ENCODE measurements at regions not wholly inside any gene's neighbourhood (a gene's known extent, or its start where the extent isn't known, plus 50 kb on each side); places are given as distances from the start of the nearest gene placed in this dataset.

DNA sequence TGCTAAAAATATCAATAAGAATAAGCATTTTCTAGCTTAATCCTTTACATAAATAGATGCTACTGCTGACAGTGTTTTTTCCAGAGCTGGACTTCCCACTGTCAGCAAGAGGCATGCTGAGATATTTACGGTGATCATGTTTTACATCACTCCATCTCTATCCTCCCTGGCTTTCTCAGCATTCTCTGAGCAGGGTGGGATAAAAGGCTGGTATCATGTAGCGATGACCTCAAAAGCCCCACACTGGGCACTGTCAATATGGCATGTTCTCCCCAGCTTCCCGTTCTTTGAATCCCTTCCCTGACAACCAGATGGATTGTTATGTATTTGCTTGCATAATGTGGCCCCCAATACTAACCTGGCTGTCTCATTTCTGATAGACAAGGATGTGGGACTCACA is 83.2 kb upstream of the EPHA4 start:
- CTCF ChIA-PET, result interaction anchor here (0.7 kb wide), 1 partner anchor 287 kb away, joined by 3 read pairs; no protein-coding TSS in a partner anchor
- Histone ChIP-seq H3K9me2 (ENCODE audit: insufficient read depth) (no peaks in the 10 kb centered on the region), H3K4me1 (replicated peaks; ENCODE audit: insufficient read depth) (no peaks in the 10 kb centered on the region), H3K27ac (no peak overlapping the region), H4K20me1 (ENCODE audit: insufficient read depth) (no peaks in the 10 kb centered on the region), H3K36me3 (ENCODE audit: low read depth) (no peaks in the 10 kb centered on the region), H3K4me3 (no peak overlapping the region), H3K4me2 (no peak overlapping the region), H3K27me3 (ENCODE audit: insufficient read depth, low read depth) (no peaks in the 10 kb centered on the region), H2AFZ (no peak overlapping the region), H3K79me2 (ENCODE audit: low read depth) (no peaks in the 10 kb centered on the region), H3K9me3 (ENCODE audit: insufficient read depth, low read depth) (peaks cover 3% of the 10 kb centered on the region; the same call in 1 of the 2 replicates), H3F3A (ENCODE audit: insufficient read depth, low read depth) (no peaks in the 10 kb centered on the region)
- intact Hi-C loops (cut with micrococcal nuclease; ENCODE audit: unreplicated experiment), result no loop called here
- POLR2A ChIA-PET (ENCODE audit: unreplicated experiment), result interaction anchor here (0.7 kb wide), 1 partner anchor 276 kb away, joined by 3 read pairs; no protein-coding TSS in a partner anchor
- TF ChIP-seq, protein P1, sequence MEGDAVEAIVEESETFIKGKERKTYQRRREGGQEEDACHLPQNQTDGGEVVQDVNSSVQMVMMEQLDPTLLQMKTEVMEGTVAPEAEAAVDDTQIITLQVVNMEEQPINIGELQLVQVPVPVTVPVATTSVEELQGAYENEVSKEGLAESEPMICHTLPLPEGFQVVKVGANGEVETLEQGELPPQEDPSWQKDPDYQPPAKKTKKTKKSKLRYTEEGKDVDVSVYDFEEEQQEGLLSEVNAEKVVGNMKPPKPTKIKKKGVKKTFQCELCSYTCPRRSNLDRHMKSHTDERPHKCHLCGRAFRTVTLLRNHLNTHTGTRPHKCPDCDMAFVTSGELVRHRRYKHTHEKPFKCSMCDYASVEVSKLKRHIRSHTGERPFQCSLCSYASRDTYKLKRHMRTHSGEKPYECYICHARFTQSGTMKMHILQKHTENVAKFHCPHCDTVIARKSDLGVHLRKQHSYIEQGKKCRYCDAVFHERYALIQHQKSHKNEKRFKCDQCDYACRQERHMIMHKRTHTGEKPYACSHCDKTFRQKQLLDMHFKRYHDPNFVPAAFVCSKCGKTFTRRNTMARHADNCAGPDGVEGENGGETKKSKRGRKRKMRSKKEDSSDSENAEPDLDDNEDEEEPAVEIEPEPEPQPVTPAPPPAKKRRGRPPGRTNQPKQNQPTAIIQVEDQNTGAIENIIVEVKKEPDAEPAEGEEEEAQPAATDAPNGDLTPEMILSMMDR (conservative IDR thresholded peaks at IDR 0.05), result no peak
- TF ChIP-seq EZH2 (IDR thresholded peaks at IDR 0.05; ENCODE audit: low read depth), result no peak
- BruUV-seq (replicated peaks), result no TSS peak
- DNase-seq, result no peak

DNA sequence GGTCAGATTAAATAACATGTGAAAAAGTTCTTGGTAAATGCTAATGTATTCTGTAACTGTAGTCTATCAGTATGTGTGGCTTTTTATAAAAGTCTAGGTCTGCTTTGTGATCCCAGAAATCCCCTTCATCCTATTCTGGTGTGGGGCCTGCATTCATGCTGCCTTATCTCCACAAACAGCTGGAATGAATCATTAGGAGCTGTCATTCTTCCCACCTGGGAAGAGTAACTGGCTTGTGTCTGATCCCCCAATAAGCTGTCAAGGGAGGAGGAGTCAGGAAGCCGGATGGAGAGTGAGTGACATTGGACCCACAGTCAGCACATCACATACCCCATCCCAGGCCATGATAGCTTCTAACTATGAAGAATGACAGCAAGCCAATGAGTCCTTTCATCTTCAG is 81.1 kb upstream of the EPHA4 start:
- Histone ChIP-seq H3K9me2 (ENCODE audit: insufficient read depth) (no peaks in the 10 kb centered on the region), H3K27me3 (ENCODE audit: insufficient read depth, low read depth) (no peaks in the 10 kb centered on the region), H3K9me3 (ENCODE audit: insufficient read depth, low read depth) (peaks cover 3% of the 10 kb centered on the region; the same call in 1 of the 2 replicates), H3K27ac (no peak overlapping the region), H4K20me1 (ENCODE audit: insufficient read depth) (no peaks in the 10 kb centered on the region), H3K36me3 (ENCODE audit: low read depth) (no peaks in the 10 kb centered on the region), H3F3A (ENCODE audit: insufficient read depth, low read depth) (no peaks in the 10 kb centered on the region), H2AFZ (no peak overlapping the region), H3K4me2 (no peak overlapping the region), H3K4me1 (replicated peaks; ENCODE audit: insufficient read depth) (no peaks in the 10 kb centered on the region), H3K79me2 (ENCODE audit: low read depth) (no peaks in the 10 kb centered on the region), H3K4me3 (no peak overlapping the region)
- TF ChIP-seq EZH2 (IDR thresholded peaks at IDR 0.05; ENCODE audit: low read depth), result no peak
- TF ChIP-seq, protein P1 (conservative IDR thresholded peaks at IDR 0.05), result no peak
- no peak for DNase-seq
- no TSS peak for BruUV-seq (replicated peaks)
- ChIA-PET CTCF (no interaction called here), POLR2A (ENCODE audit: unreplicated experiment) (no interaction called here)
- intact Hi-C loops (cut with micrococcal nuclease; ENCODE audit: unreplicated experiment), result no loop called here

DNA sequence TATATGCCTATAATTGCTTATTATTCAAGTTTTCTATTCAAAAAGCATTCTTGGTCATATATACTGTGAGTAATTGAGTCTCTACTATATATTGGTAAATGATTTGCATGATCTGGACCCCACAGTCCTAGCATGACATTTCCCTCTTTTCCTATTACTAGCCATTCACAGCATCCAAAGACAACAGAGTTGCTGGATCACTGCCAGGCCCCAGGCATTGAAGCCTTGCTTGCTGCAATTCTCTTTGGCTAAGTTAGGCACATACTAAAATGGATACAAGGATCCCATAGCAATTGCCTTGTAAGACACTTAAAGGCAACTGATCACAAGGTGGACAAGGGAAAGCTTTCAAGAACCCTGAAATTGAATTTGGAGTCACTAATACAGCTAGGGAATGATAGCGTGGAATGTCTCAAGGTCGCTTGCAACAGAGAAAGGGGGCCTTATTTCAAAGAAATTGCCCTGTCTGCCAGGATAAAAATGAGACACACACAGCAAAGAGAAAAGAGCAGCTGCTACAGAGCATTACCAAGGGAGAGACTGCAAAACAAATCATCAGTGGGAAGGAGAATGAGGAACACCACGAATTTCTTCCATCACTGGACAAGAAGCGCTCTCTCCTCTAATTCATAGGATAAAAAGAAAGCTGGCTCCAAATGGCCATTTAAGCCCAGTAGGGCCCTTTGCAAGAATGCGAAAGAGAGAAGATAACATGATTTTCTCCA is 77.1 kb upstream of the EPHA4 start:
- Histone ChIP-seq H3K4me2 (no peak overlapping the region), H3K36me3 (ENCODE audit: low read depth) (no peaks in the 10 kb centered on the region), H3F3A (ENCODE audit: insufficient read depth, low read depth) (no peaks in the 10 kb centered on the region), H3K4me3 (no peak overlapping the region), H3K9me2 (ENCODE audit: insufficient read depth) (no peaks in the 10 kb centered on the region), H3K27ac (no peak overlapping the region), H3K27me3 (ENCODE audit: insufficient read depth, low read depth) (no peaks in the 10 kb centered on the region), H3K4me1 (replicated peaks; ENCODE audit: insufficient read depth) (no peaks in the 10 kb centered on the region), H4K20me1 (ENCODE audit: insufficient read depth) (no peaks in the 10 kb centered on the region), H3K79me2 (ENCODE audit: low read depth) (no peaks in the 10 kb centered on the region), H2AFZ (no peak overlapping the region), H3K9me3 (ENCODE audit: insufficient read depth, low read depth) (peaks cover 3% of the 10 kb centered on the region; the same call in 1 of the 2 replicates)
- TF ChIP-seq, protein P1 (conservative IDR thresholded peaks at IDR 0.05), result no peak
- TF ChIP-seq EZH2 (IDR thresholded peaks at IDR 0.05; ENCODE audit: low read depth), result no peak
- ChIA-PET POLR2A (ENCODE audit: unreplicated experiment) (no interaction called here), CTCF (no interaction called here)
- DNase-seq, result no peak
- intact Hi-C loops (cut with micrococcal nuclease; ENCODE audit: unreplicated experiment), result no loop called here
- no TSS peak for BruUV-seq (replicated peaks)

All from PC-9 (cell line).